T-helper 1 cell treated with Interleukin-12 subunit alpha and Interleukin-12 subunit beta and Interleukin-4 antibody, amounts not matched to agents 30 ng/mL and 1 ng/mL, for 36 hours (primary cell): ENCODE measurements at regions not wholly inside any gene's neighbourhood (a gene's known extent, or its start where the extent isn't known, plus 50 kb on each side); places are given as distances from the start of the nearest gene placed in this dataset.
"Not testable (repeated sequence)": the region's sequence is repeated elsewhere in the genome, so short reads cannot be mapped to it uniquely, and the experiment has no call there.

Experiments used
- intact Hi-C: fragments of 100-400 bp; cut with micrococcal nuclease; formaldehyde crosslinking; loops from one replicate; pipeline ENCODE4 v1.15.1; 2024

DNA sequence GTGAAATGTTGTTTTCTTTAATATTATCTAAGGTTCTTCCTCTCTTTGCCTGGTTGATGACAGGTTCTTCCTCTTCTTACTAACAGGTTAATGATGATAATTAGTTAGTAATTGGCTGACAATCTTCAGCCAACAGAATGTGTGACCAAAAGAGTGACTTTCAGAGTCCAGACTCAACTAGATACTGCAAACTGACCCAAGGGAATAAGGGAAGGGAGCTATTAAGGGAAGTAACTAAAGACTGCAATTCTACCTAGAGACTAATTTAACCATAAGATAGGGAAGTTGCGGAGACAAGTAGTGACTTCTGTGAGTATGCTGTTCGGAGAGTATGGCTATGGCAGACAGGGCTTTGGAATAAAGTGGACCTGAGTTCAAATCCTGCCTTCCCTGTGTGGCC is 127.3 kb upstream of the TACR1 start:
- intact Hi-C loops, result no loop called here

DNA sequence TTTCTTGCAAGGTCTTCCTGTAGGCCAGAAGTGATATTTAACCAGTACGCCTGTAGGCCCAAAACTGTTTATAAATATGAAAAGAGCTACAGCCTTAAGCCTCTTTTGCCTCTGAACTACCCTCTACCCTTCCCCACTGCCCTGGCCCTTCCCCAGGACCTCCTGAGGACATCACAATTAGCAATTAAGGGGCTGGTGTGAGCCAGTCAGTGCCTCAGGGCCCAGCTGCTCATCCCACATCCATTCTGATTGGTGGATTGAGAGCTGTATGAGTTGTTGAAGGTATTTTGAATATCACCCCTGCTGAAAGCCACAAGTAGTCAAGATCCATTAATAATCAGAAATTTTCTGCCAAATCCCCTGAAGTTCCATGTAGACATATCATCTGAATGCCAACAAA is 126.3 kb upstream of the TACR1 start:
- intact Hi-C loops, result no loop called here

DNA sequence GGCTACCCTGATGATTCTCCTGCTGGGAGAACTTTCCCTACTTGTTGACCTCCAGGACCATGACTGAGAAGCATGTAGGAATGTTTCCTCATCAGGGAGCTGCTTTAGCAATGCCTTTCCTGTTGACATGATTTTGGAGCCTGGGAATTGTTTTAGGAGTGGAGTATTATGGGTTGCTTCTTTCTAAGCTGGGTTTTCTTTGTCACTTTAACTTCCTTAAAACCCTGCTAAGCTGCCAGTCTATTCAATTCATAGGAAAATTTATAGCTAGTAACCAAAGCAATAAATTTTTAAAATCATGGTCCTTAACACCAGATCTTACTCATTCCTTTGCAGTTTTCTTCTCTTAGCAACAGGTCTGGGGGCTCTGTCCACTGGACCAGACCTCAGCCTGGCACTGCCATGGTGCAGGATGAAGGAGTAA is 125.6 kb upstream of the TACR1 start:
- intact Hi-C loops, result no loop called here

DNA sequence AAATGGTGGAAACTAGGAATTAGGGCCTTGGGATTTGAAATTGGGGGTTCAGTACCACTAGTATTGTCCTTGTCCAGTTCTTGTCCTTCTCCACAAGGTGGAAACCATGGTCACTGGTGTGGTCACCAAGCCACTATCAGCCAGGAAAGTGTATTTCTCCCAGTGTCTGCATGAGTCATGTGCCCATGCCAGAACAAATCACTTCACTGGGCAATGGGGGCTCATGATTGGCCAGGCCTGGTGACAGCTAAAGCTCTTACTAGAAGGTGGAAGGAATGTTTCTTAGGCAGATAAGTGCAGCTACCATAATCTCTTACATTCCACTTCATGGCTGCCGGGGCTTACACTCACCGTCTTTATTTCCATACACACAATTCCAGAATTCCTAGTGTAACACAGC is 124.8 kb upstream of the TACR1 start:
- intact Hi-C loops, result no loop called here

DNA sequence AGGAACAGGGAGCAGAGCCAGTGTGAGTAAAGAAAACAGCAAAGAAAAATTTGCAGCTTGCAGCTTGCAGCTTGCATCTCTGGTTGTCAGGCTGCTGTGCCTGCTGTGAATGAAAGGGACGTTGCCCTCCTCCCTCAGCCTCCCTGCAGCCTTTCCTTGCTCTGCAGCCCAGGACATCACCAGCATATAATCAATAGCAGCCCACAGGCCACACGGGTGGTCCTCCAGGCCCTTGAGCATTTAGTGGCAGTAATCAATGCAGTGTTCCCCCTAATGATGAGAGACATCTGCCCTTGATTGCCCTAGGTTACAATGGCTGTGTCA is 122.2 kb upstream of the TACR1 start:
- intact Hi-C loops, result no loop called here

DNA sequence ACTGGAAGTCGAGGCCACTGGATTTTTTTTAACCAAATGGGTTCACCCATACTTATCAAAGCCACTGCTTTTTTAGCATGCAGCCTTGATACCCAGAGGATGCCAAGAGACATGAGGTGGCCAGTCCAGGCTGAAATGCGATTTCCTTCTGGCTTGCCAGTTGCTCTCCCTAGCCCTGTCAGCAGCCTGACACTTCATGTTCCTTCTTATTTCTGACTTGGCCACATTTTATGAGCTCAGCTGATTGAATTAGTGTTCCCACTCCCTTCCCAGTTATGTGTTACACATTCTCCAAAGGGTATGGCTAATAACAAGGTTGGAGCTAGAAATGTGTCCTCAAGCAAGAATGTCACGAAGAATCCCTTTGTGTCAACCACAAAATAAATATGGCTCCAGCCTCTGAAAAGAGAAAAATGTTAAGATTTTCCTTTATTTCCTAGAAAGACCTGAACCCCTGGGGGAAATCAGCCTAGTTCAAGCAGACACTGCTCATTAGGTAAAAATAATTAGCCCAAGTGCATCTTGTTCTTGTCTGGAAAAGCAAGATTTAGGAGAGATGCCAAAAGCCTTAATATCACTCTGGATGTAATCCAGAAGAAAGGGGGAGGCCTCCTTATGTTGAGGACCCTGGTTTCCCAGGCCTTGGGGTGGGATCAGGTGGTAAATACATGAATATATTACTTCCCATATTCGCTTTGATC is 121.7 kb upstream of the TACR1 start:
- intact Hi-C loops, result no loop called here

DNA sequence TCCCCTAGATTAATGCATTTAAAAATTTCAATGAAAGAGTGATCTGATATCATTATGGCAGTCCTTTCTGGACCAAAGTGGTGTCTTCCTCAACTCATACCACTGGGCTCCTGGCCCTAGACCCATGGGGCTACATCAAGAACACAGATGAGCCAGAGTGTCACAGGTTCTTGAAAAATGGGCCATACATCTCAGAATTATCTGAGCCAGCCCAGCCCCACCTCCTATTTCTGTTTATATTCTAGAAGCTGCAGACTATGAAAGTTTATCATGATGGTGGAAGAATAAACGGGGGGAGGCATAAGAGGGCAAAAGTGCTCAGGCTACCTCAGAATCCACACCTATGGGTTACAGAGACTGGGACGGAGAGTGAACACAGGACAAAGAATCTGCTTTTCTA is 120.6 kb upstream of the TACR1 start:
- intact Hi-C loops, result no loop called here

DNA sequence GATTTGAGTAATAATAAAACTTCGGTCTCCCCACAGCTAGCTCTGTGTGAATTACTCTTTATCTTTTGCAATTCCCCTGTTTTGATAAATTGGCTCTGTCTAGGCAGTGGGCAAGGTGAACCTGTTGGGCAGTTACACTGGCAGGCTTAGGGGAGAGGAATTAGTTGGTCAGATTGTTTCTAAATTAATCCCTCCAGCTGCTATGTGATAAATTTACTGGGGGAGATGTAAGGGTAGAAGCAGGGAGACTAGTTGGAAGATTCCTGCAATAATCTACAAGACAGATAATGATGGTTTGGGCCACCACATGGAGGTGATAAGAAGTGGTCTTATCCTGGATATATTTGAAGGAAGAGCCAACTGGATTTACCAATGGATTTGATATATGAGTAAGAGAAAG is 118.5 kb upstream of the TACR1 start:
- intact Hi-C loops, result no loop called here

DNA sequence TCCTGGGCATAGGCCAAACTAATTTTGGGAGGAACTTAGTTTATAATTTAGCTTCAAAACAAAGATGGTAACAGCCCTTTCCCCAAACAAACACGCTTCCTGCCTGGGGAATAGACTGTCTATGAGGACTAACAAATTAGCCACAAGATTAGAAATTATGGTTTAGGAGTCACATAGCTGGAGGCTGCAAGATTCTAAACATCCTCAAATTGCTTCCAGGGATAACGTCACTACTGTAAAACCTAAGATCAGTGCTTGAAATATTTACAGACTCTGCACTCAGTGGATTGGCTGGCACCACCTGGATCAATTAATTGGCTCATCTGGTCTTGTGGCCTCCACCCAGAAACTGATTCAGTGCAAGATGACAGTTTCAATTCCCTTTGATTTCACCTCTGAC is 118.0 kb upstream of the TACR1 start:
- intact Hi-C loops, result no loop called here

DNA sequence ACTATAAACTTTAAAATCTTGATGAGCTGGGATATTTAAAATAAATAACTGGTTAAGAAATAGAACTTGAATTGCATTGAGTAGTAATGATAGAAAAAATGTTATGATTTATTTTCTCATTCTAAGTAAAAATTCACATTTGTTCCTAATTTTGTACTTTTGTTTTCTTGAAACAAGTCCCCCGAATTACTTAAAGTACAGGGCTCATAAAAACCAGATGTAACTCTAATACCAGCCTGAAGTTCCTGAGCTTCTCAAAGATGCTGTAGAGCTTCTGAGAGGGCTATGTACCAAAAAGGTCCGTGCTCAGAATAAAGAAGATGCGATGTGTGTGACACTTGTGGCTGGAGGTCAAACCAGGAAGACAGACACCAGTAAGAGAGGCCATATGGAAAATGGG is 116.1 kb upstream of the TACR1 start:
- intact Hi-C loops, result no loop called here

DNA sequence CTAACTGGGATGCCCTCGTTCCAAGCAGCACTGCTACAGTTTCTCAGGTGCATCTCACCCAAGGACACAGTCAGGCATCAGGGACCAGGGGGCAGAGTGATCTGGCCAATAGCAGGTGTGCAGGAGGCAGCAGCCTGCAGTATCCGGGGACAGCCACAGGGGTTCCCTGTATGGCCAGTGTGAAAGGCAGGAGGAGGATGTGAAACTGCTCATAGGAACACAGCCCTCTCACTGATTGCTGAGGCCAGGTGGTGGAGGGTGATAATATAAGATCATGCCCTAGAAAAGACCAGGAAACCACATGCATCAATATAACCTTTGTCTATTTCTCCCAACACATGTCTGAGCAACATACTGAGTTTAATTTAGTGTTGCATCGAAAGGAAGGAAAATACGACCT is 112.7 kb upstream of the TACR1 start:
- intact Hi-C loops, result no loop called here

DNA sequence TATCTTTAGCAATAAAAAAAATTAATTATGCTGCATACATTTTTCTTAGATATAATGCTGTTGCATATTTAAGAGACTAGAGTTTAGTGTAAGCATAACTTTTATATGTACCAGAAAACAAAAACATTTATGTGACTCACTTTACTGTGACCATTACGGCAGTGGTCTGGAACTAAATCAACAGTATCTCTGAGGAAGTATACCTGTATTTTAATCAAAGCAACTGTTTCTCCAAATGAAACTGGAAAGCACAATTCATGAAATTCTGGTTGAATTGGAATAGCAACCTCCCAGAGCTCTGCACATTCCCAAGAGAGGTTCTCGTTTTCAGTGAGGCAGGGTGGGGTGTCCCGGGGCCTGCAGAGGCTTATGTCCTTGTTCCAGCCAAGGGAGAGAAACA is 112.2 kb upstream of the TACR1 start:
- intact Hi-C loops, result no loop called here

DNA sequence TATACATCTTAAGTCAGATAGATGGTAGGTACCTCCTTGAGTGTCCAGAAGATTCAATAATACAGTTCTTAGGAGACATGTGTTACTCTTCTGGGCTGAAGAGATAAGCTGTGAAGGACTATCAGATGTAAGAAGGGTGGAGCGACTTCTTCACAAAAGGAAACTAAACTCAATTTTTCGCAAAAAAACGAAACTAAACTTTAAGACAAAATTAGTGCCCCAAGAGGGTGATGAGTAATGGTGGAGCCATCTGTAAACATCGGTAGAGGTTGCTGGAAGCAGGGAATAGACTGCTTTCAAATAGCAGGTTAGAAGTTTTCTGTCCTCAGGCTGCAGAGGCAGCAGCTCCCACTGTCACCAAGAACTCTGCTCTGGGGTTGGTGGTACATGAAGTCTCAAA is 111.6 kb upstream of the TACR1 start:
- intact Hi-C loops, result no loop called here

DNA sequence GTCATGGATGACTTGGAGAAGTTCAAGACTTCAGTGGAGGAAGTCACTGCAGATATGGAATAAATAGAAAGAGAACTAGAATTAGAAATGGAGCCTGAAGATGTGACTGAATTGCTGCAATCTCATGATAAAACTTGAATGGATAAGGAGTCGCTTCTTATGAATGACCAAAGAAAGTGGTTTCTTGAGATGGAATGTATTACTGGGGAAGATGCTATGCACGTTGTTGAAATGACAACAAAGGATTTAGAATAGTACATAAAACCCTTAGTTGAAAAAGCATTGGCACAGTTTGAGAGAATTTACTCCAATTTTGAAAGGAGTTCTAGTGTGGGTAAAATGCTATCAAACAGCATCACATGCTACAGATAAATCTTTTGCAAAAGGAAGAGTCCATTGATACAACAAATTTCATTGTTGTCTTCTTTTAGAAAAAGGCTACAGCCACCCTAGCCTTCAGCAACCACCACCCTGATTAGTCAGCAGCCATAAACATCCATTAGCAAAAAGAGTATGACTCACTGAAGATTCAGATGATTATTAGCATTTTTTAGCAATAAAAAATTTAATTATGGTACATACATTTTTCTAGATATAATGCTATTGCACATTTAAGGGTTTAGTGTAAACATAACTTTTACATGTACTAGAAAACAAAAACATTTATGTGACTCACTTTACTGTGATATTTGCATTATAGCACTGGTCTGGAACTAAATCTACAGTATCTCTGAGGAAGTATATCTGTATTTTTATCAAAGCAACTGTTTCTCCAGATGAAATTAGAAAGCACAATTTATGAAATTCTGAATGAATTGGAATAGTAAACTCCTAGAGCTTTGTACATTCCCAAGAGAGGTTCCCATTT is 110.5 kb upstream of the TACR1 start:
- intact Hi-C loops, result no loop called here

DNA sequence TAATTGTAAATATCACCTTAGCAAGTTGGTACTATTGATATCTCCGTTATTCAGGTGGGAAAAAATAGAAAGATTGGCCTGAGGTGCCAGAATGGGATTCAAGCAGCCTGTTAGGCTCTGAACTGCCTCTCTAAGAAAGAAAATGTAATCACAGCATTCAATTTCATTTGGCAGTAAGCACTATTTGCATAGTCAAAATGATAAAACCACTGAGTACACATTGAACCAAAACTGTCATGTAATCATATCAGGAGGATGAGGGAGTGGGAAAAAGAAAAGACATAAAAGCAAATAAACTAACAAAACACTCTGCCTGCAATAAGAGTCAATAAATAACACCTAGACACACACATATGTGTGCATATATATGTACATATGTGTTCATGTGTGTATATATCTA is 103.9 kb upstream of the TACR1 start:
- intact Hi-C loops, result no loop called here

DNA sequence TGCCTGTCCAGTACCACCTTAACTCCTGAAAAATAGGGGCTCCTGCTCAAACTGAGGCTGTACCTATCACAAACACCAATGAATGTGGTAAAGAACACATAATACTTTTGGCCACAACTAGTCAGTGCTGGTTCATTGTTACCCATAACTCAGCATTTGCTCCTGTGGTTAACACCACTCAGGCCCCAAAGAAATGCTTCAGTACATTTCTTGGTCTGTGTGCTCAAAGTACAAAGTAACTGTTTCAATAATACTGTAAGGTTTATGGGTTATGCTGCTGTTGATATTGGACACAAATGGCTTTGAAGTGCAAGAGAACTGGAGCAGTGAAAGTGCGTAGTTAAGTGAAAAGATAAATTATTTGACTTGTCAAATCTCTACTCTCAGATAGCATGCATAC is 95.0 kb upstream of the TACR1 start:
- intact Hi-C loops, result no loop called here

DNA sequence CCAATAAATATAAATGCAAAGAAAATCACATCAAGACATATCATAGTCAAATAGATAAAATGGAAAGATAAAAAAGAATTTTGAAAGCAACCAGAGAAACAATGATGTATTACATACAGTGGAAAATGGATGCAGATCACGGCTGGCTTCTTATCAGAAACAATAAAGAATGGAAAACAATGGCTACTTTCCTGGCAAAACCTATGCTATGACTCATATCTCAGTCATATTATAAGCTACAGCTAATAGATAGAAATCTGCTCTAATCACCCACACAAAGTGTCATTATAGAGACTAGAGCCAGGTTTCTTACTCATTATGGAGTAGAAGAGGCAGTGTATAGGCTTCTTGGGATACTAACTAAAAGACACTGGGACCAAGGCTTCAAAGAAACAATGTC is 93.5 kb upstream of the TACR1 start:
- intact Hi-C loops, result no loop called here

DNA sequence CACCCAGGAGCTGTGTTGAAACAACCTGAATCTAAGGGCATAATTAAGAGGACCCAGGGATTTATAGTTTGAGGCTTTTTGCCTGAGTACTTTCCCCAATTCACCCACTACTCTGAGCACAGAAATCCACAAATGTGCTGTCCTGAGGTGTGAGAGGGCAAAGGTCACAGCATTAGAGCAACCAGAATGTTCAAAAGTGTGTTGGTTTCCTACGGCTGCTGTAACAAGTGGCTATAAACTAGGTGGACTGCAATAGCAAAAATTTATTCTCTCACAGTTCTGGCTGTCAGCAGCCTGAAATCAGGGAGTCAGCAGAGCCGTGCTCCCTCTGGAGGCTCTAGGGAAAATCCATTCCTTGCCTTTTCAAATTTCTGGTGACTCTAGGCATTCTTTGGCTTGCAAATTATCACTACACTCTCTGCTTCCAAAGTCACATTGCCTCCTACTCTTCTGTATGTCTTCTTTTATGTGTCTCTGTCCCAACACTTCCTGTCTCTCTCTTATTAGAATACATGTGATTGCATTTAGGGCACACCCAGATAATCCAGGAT is 91.4 kb upstream of the TACR1 start:
- intact Hi-C loops, result no loop called here

DNA sequence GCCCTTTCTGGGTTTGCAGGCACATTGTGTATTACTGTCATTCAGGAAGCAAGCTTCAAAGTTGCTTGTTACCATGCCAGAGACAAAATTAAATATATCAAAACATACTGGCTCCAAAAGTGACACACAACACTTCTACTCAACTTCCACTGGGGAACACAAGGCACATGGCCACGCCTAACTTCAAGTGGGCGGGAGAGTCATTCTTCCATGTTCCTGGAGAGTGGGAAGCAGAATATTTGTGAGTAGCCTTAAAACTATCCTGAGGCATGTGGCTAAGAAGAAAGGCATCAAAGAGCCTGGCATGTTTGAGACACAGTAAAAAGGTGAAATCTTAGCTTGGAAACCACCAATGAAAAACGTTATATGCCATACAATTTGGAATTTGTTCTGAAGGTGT is 90.5 kb upstream of the TACR1 start:
- intact Hi-C loops, result no loop called here

DNA sequence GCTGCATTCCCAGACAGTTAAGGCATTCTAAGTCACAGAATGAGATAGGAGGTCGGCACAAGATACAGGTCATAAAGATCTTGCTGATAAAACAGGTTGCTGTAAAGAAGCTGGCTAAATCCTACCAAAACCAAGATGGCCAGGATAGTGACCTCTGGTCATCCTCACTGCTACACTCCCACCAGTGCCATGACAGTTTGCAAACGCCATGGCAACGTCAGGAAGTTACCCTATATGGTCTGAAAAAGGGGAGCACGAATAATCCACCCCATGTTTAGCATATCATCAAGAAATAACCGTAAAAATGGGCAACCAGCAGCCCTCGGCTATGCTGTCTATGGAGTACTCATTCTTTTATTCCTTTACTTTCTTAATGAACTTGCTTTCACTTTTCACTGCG is 89.9 kb upstream of the TACR1 start:
- intact Hi-C loops, result not testable (repeated sequence)

DNA sequence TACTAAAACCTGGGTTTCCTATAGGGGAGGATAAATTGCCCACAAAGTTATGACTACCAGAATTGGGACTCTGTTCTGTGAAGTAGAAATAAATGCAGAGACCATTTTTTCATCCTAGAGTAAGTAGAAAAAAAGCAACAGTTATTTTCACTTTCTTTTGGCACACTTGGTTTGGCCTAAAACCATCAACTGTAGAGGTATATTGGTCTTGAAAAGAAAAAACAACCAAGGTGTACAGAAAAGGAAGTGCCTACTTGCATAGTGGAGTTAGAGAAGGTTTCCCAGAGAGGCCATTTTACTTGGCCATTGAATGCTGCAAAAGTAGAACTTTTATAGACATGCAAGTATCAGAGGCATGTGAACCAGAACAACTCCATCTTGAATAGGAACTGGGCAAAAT is 89.4 kb upstream of the TACR1 start:
- intact Hi-C loops, result no loop called here

DNA sequence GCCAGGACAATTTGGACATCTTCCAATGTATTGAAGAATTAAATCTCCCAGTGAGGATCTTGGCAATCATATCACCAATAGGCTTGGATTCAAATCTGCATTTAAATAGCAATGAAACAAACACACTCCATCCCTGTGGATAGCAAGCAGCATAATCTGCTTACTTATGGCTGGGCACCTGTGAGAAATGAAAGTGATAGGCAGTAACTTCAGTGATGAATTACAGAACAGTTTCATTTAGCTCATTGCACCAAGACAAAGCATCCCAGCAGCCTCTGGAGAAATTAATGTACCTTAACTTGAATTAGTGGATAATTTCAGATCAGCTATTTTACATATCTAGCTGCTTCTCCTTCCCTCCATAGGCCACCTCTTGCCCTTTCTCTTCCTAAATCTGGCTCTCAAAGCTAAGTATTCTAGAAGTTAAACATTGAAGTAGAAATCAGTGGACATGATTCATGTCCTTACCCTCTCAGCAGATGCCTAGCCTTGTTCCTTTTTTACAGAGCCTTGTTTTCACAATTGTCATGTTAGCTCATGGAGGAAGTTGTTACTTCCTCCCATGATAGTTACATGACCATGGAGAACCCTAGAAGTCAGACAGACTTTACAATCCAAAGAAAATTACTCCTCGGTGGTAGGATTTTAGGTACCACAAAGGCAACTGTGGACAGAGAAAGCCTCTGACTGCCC is 88.5 kb upstream of the TACR1 start:
- intact Hi-C loops, result no loop called here
